ENCODE measurements at regions not wholly inside any gene's neighbourhood (a gene's known extent, or its start where the extent isn't known, plus 50 kb on each side); places are given as distances from the start of the nearest gene placed in this dataset.

- no peak for TF ChIP-seq EZH2phosphoT487 (IDR thresholded peaks at IDR 0.05; ENCODE audit: borderline replicate concordance, low read length)
- TF ChIP-seq CTCF (IDR thresholded peaks at IDR 0.05; ENCODE audit: low read depth, low read length, poor library complexity, severe bottlenecking), result no peak
Measured at GRCh38 chr10:131723297-131724168, 177.3 kb upstream of the PPP2R2D start.

Data from DOHH2 (cell line).